IMR-90 (cell line): ENCODE measurements at regions not wholly inside any gene's neighbourhood (a gene's known extent, or its start where the extent isn't known, plus 50 kb on each side); places are given as distances from the start of the nearest gene placed in this dataset.

Experiments
- ATAC-seq: fragments of 200-7000 bp; cut with Tn5 transposase; 2 replicates; pipeline ENCODE4 v1.9.1; 2020; ENCODE audit warnings: low read depth, mild to moderate bottlenecking, moderate library complexity
- BruUV-seq: library from RNA; stranded (reverse); fragments of 400-500 nt; replicated peaks from 2 replicates; lab custom pipeline; 2021; lab: Mats Ljungman, UMichigan
- CTCF ChIA-PET: fragments of 300-600 bp; formaldehyde crosslinking; extraction: SDS; loops from one replicate; lab custom pipeline; 2021; ENCODE audit warnings: antibody characterized with exemption; lab: Yijun Ruan, JAX
- POLR2A ChIA-PET: fragments of 300-600 bp; sonication (Branson Sonifier 250); formaldehyde crosslinking; loops from one replicate; lab custom pipeline; 2022; ENCODE audit warnings: antibody characterized with exemption; ENCODE audit not compliant: unreplicated experiment; lab: Charles Lee
- DNase-seq: peaks from one replicate; pipeline ENCODE4 v3.0.0; 2013
- H2AFZ ChIP-seq: replicated peaks from 2 replicates; pipeline ENCODE3; 2013; ENCODE audit warnings: low read length, mild to moderate bottlenecking; ENCODE audit not compliant: poor library complexity
- H2AK5ac ChIP-seq: 2 replicates; pipeline ENCODE4 v1.6.1; 2013; ENCODE audit warnings: low read depth, low read length, inconsistent platforms
- H2AK9ac ChIP-seq: replicated peaks from 2 replicates; pipeline ENCODE3; 2013; ENCODE audit warnings: mild to moderate bottlenecking, low read depth, low read length, moderate library complexity; ENCODE audit not compliant: poor library complexity
- H2BK120ac ChIP-seq: 2 replicates; pipeline ENCODE4 v1.6.1; 2013; ENCODE audit warnings: low read depth, low read length, inconsistent platforms
- H2BK15ac ChIP-seq: 3 replicates; pipeline ENCODE4 v1.6.1; 2013; ENCODE audit warnings: low read depth, low read length, inconsistent platforms
- H2BK20ac ChIP-seq: 2 replicates; pipeline ENCODE4 v1.6.1; 2013; ENCODE audit warnings: low read depth, mild to moderate bottlenecking, inconsistent platforms, low read length, moderate library complexity
- H2BK5ac ChIP-seq: 2 replicates; pipeline ENCODE4 v1.6.1; 2013; ENCODE audit warnings: mild to moderate bottlenecking, low read depth, low read length, inconsistent platforms; ENCODE audit not compliant: poor library complexity, severe bottlenecking
- H3K14ac ChIP-seq: replicated peaks from 2 replicates; pipeline ENCODE4 v1.6.1; 2013; ENCODE audit warnings: low read depth, low read length, inconsistent platforms
- H3K18ac ChIP-seq: 2 replicates; pipeline ENCODE4 v1.6.1; 2013; ENCODE audit warnings: low read depth, low read length, control low read depth
- H3K23ac ChIP-seq: 2 replicates; pipeline ENCODE4 v1.6.1; 2013; ENCODE audit warnings: low read depth, low read length, inconsistent platforms
- H3K27ac ChIP-seq: 2 replicates; pipeline ENCODE4 v1.5.1; 2013; ENCODE audit warnings: mild to moderate bottlenecking, control low read depth, low read length; ENCODE audit not compliant: insufficient read depth
- H3K27me3 ChIP-seq: 2 replicates; pipeline ENCODE4 v1.6.1; 2013; ENCODE audit warnings: low read length; ENCODE audit not compliant: control insufficient read depth, insufficient read depth
- H3K36me3 ChIP-seq: 2 replicates; pipeline ENCODE4 v1.6.1; 2013; ENCODE audit warnings: low read length, mixed read lengths; ENCODE audit not compliant: control insufficient read depth, insufficient read depth
- H3K4ac ChIP-seq: 2 replicates; pipeline ENCODE4 v1.6.1; 2013; ENCODE audit warnings: low read depth, low read length, inconsistent platforms
- H3K4me1 ChIP-seq: 2 replicates; pipeline ENCODE4 v1.6.1; 2013; ENCODE audit warnings: low read length, mixed read lengths; ENCODE audit not compliant: control insufficient read depth, insufficient read depth
- H3K4me2 ChIP-seq: 2 replicates; pipeline ENCODE4 v1.6.1; 2013; ENCODE audit warnings: low read depth, mild to moderate bottlenecking, control low read depth, low read length, moderate library complexity
- H3K4me3 ChIP-seq: 2 replicates; pipeline ENCODE4 v1.5.1; 2013; ENCODE audit warnings: low read depth, mild to moderate bottlenecking, control low read depth, low read length, moderate library complexity; ENCODE audit not compliant: insufficient read depth
- H3K56ac ChIP-seq: 2 replicates; pipeline ENCODE4 v1.6.1; 2013; ENCODE audit warnings: low read length, inconsistent platforms; ENCODE audit not compliant: insufficient read depth; ENCODE audit errors: extremely low read depth
- H3K79me1 ChIP-seq, 2 experiments: 2 replicates each; pipeline ENCODE4 v1.6.1; 2013; ENCODE audit warnings: low read length in 2 of 2, inconsistent platforms in 1 of 2, low read depth in 1 of 2
- H3K9ac ChIP-seq: 2 replicates; pipeline ENCODE4 v1.6.1; 2013; ENCODE audit warnings: low read depth, low read length, control low read depth
- H3K9me1 ChIP-seq: 2 replicates; pipeline ENCODE4 v1.6.1; 2013; ENCODE audit warnings: low read length, inconsistent platforms; ENCODE audit not compliant: insufficient read depth
- H3K9me3 ChIP-seq: 2 replicates; pipeline ENCODE4 v1.6.1; 2013; ENCODE audit warnings: low read length; ENCODE audit not compliant: control insufficient read depth, insufficient read depth
- H4K20me1 ChIP-seq: 2 replicates; pipeline ENCODE4 v1.6.1; 2013; ENCODE audit warnings: low read length, inconsistent platforms; ENCODE audit not compliant: insufficient read depth
- H4K5ac ChIP-seq: 2 replicates; pipeline ENCODE4 v1.6.1; 2013; ENCODE audit warnings: mild to moderate bottlenecking, low read depth, low read length, control low read depth
- H4K8ac ChIP-seq, 2 experiments: 2 replicates each; pipeline ENCODE4 v1.6.1; 2013; ENCODE audit warnings: low read depth in 2 of 2, low read length in 2 of 2, control low read depth in 1 of 2, inconsistent platforms in 1 of 2
- H4K91ac ChIP-seq: 2 replicates; pipeline ENCODE4 v1.6.1; 2013; ENCODE audit warnings: low read depth, low read length, inconsistent platforms; ENCODE audit not compliant: insufficient read depth
- CTCF ChIP-seq: conservative IDR thresholded peaks from 2 replicates; pipeline ENCODE4 v1.5.1; 2012; ENCODE audit warnings: mild to moderate bottlenecking, low read depth, low read length, improper control_type of control experiment
- ELK1 ChIP-seq: fragments of 150-350 bp; IDR thresholded peaks from 2 replicates; pipeline ENCODE4 v1.6.1; 2016; ENCODE audit warnings: low read depth, mild to moderate bottlenecking, low read length, moderate library complexity, borderline replicate concordance
- MAFK ChIP-seq: IDR thresholded peaks from 2 replicates; pipeline ENCODE4 v1.6.1; 2012; ENCODE audit warnings: low read depth, low read length, improper control_type of control experiment
- NFE2L2 ChIP-seq: fragments of 150-350 bp; IDR thresholded peaks from 2 replicates; pipeline ENCODE4 v1.6.1; 2016; ENCODE audit warnings: low read depth, mild to moderate bottlenecking, low read length
- RFX5 ChIP-seq: IDR thresholded peaks from 2 replicates; pipeline ENCODE4 v1.8.0; 2012; ENCODE audit warnings: low read depth, mild to moderate bottlenecking, low read length, moderate library complexity
- dilution Hi-C: fragments of 300-500 bp; cut with HindIII; formaldehyde crosslinking; loops from one replicate; pipeline ENCODE4 v1.14.3; 2018; ENCODE audit warnings: low sequenced_read_pairs; ENCODE audit not compliant: unreplicated experiment
- in situ Hi-C: fragments of 300-500 bp; cut with MboI; formaldehyde crosslinking; loops from 3 replicates; pipeline ENCODE4 v1.14.3; 2019; ENCODE audit warnings: low sequenced_read_pairs, inconsistent platforms, mixed read lengths
- intact Hi-C: fragments of 100-400 bp; cut with micrococcal nuclease; formaldehyde crosslinking; loops from 2 replicates; pipeline ENCODE4 v1.10.0; 2022

- dilution Hi-C loops (no loop called here), intact Hi-C loops (loop anchor here (10.0 kb wide), 2 partner anchors 204 to 256 kb away; no protein-coding TSS in a partner anchor)
- POLR2A ChIA-PET, result no interaction called here
Observed at GRCh38 chr1:78348496-78349284, 142.1 kb upstream of the PTGFR start.

More at GRCh38 chr1:78348496-78349284, 142.1 kb upstream of the PTGFR start:
- Histone ChIP-seq H3K23ac (no peak overlapping the region), H3K79me1 (no peaks in the 10 kb centered on the region), H2AK5ac (no peak overlapping the region), H2AFZ (no peak overlapping the region), H4K91ac (peak overlapping the region; percentile 14; the same call in 1 of the 2 replicates), H4K5ac (peak overlapping the region; percentile 42; the same call in 1 of the 2 replicates), H3K18ac (peak overlapping the region; percentile 89; the same call in 1 of the 2 replicates), H3K27ac (no peak overlapping the region), H2BK20ac (peak overlapping the region; percentile 77; the same call in 1 of the 2 replicates), H3K14ac (peak overlapping the region; percentile 33), H3K36me3 (no peaks in the 10 kb centered on the region), H4K8ac (peak overlapping the region in 1 of 2 experiments; percentile 8; a peak in 1 of 4 replicates), H3K4me2 (no peak overlapping the region), H2AK9ac (no peak overlapping the region), H2BK5ac (peak overlapping the region; percentile 15), H3K4me1 (peaks cover 4% of the 10 kb centered on the region; the same call in 1 of the 2 replicates), H3K9me3 (no peaks in the 10 kb centered on the region), H4K20me1 (no peaks in the 10 kb centered on the region), H3K9ac (no peak overlapping the region), H3K4me3 (no peak overlapping the region), H2BK120ac (peak overlapping the region; percentile 25), H3K56ac (no peak overlapping the region), H2BK15ac (no peak overlapping the region), H3K4ac (no peak overlapping the region; the same call in 1 of the 2 replicates), H3K9me1 (no peaks in the 10 kb centered on the region; the same call in 1 of the 2 replicates), H3K27me3 (no peaks in the 10 kb centered on the region)
- no TSS peak for BruUV-seq
- ATAC-seq (peak; percentile 81), DNase-seq (peak; percentile 27)
- CTCF ChIA-PET, result interaction anchor here (1.4 kb wide), 1 partner anchor 15 kb away, joined by 4 read pairs; no protein-coding TSS in a partner anchor
- TF ChIP-seq MAFK, result no peak
- no peak for TF ChIP-seq NFE2L2
- no peak for TF ChIP-seq CTCF
- TF ChIP-seq RFX5, result no peak
- no peak for TF ChIP-seq ELK1
- in situ Hi-C loops, result no loop called here
